ENCODE measurements at regions not wholly inside any gene's neighbourhood (a gene's known extent, or its start where the extent isn't known, plus 50 kb on each side); places are given as distances from the start of the nearest gene placed in this dataset.
A peak's percentile ranks its signal among the peaks of the same experiment; 100 is the strongest.

DNA sequence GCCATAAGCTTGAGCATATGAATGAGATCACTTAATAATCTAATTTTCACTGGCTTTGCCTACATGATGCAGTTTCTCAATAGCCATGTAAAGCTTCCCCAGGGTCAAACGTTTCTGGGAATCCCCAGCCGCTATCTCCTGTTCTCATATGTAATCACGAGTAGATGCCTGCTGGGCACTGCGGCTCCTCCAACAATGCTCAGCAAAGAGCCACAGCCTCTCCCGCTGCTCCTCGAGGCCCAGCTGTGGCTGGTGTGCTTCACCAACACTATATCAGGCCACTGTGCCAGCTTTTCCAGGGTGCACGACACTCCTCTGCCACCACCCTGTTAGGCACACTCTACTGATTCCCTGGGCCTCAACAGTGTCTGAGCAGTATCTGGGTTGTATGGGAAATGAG is 78.3 kb upstream of the RASGEF1B start:
- peak in 1 of 6 donors; percentile 38 for DNase-seq (ENCODE audit: low read depth in 4 of 6, low spot score in 6 of 6)
- Histone ChIP-seq H3K27me3 (ENCODE audit: control insufficient read depth, insufficient read depth, low read length) (no peaks in the 10 kb centered on the region), H3K36me3 (ENCODE audit: control insufficient read depth, insufficient read depth, low read length) (no peaks in the 10 kb centered on the region), H3K27ac (ENCODE audit: low read depth, low read length) (no peak overlapping the region), H3K4me3 (ENCODE audit: low read depth, low read length) (no peak overlapping the region), H3K9me3 (ENCODE audit: control insufficient read depth, insufficient read depth, low read length) (no peaks in the 10 kb centered on the region), H3K4me1 (ENCODE audit: control insufficient read depth, insufficient read depth, low read length) (no peaks in the 10 kb centered on the region)
- 57% methylated on average over 6 of the region's 7 CpGs for WGBS (ENCODE audit: insufficient coverage)

DNA sequence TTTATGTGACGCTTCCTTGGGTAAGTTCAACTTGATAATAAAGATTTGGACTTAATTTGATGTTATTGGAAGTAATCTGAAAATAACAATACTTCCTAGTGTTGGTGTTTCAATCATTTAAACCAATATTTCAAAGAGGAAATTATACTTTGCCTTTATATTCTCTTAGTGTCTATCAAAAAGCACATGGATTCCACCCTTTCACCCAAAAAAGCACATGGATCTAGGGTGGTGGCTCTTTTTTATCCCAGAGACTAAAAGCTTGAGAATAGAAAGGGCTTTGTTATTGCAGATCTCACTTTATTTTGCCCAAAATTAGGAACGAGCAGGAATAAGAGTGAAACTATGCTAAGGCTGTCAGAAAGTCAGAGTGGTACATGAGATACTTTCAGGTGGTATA is 75.1 kb upstream of the RASGEF1B start:
- H3K9me3 ChIP-seq (ENCODE audit: control insufficient read depth, insufficient read depth, low read length) = no peaks in the 10 kb centered on the region
- H3K36me3 ChIP-seq (ENCODE audit: control insufficient read depth, insufficient read depth, low read length) = no peaks in the 10 kb centered on the region
- H3K27me3 ChIP-seq (ENCODE audit: control insufficient read depth, insufficient read depth, low read length) = no peaks in the 10 kb centered on the region
- no CpG with 5 or more reads among the region's 2 CpGs for WGBS (ENCODE audit: insufficient coverage)
- no peak for DNase-seq (ENCODE audit: low read depth in 4 of 6, low spot score in 6 of 6)
- no peak overlapping the region for H3K4me3 ChIP-seq (ENCODE audit: low read depth, low read length)
- no peaks in the 10 kb centered on the region for H3K4me1 ChIP-seq (ENCODE audit: control insufficient read depth, insufficient read depth, low read length)
- H3K27ac ChIP-seq (ENCODE audit: low read depth, low read length) = no peak overlapping the region

DNA sequence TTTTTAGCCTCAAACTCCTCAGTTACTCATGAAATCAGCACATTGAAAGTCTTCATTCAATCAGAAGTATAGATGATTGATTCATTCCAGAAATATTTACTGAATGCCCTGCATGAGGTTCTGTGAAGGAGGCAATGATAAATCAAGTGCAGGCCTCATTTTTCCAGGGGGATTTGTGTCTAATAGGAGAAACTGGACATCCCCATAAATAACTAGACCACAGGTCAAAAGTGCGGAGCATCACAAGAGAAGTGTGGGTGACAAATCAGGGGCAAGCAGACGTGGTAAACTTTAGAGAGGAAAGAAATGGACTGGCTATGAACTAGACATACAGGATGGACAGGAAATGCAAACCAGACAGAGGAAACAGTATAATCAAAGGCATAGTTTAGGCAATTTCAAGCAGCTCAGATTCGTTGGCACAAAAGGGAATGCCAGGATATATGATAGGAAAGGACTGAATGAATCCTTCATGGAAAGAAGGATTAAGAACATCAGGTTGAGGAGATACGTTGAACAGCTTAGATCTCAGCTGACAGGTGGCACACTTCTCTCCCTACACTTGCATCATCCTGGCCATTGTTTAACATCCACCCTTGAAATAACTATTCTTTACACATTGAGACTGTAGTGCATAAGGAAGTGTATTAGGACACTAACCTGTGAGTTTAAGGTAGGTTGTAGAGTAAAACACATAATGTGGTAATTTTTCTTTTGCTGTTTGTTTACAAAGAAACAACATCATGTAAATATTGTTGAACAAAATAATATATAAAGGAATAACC is 69.6 kb upstream of the RASGEF1B start:
- Histone ChIP-seq H3K4me1 (ENCODE audit: control insufficient read depth, insufficient read depth, low read length) (no peaks in the 10 kb centered on the region), H3K27ac (ENCODE audit: low read depth, low read length) (no peak overlapping the region), H3K4me3 (ENCODE audit: low read depth, low read length) (no peak overlapping the region), H3K9me3 (ENCODE audit: control insufficient read depth, insufficient read depth, low read length) (no peaks in the 10 kb centered on the region), H3K27me3 (ENCODE audit: control insufficient read depth, insufficient read depth, low read length) (no peaks in the 10 kb centered on the region), H3K36me3 (ENCODE audit: control insufficient read depth, insufficient read depth, low read length) (no peaks in the 10 kb centered on the region)
- WGBS (ENCODE audit: insufficient coverage) = 31% methylated on average over 1 of the region's 4 CpGs
- no peak for DNase-seq (ENCODE audit: low read depth in 4 of 6, low spot score in 6 of 6)

DNA sequence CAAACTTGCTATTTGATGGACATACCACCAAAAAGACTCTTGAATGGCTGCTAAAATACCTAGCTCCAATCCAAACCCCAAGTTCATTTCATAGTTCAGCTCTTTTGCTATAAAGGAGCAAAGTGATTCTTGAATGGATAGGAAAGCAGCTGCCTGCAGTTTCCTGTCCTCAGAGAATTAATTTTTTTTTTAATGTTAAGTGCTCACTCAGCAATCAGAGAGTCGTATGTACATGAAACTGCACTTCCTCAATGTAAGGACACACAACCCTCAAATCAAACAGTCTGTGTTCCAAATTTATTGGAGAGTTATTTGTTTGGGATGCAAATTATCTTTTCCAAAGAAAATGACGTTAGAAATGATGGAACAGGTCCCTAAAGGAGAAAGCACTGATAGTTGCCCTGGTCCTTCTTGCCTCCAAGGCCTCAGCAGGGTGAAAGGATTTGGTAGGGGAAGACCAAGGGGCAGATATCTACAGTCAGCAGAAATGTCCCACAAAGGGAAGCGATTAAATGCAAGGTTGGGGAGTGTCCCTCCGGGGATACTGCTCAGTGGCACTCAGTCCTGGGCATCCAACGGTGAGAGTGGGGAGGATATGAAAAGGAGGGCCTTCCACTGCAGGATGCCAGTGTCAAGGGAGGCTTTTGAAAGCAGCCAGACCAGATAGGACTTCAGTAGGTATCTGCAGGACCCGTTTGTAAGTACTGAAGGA is 67.2 kb upstream of the RASGEF1B start:
- Histone ChIP-seq H3K27me3 (ENCODE audit: control insufficient read depth, insufficient read depth, low read length) (no peaks in the 10 kb centered on the region), H3K36me3 (ENCODE audit: control insufficient read depth, insufficient read depth, low read length) (no peaks in the 10 kb centered on the region), H3K4me1 (ENCODE audit: control insufficient read depth, insufficient read depth, low read length) (no peaks in the 10 kb centered on the region), H3K9me3 (ENCODE audit: control insufficient read depth, insufficient read depth, low read length) (no peaks in the 10 kb centered on the region), H3K27ac (ENCODE audit: low read depth, low read length) (no peak overlapping the region), H3K4me3 (ENCODE audit: low read depth, low read length) (no peak overlapping the region)
- WGBS (ENCODE audit: insufficient coverage) = 94% methylated on average over 4 of the region's 6 CpGs
- DNase-seq (ENCODE audit: low read depth in 4 of 6, low spot score in 6 of 6) = no peak

DNA sequence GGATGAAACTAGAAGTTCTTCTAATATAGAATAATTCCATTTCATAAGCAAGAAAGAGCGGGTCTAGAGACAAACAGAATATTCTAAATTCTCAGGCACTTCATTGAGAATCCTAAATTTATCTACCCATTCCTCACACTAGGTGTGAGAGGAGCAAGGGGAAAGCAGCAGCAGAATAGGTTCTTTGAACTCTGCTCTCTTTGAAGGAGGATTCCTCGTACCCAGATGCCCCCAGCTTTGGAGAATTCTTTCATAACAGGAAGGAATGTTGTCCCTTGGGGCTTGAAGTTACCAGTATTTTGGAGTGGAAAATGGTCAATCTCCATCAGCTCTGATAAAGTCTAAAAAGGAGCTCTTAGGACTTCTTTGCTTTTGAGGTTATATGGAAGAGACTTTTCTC is 59.7 kb upstream of the RASGEF1B start:
- DNase-seq (ENCODE audit: low read depth in 4 of 6, low spot score in 6 of 6) = no peak
- H3K36me3 ChIP-seq (ENCODE audit: control insufficient read depth, insufficient read depth, low read length) = no peaks in the 10 kb centered on the region
- H3K27ac ChIP-seq (ENCODE audit: low read depth, low read length) = no peak overlapping the region
- H3K27me3 ChIP-seq (ENCODE audit: control insufficient read depth, insufficient read depth, low read length) = no peaks in the 10 kb centered on the region
- peaks cover 5% of the 10 kb centered on the region for H3K9me3 ChIP-seq (ENCODE audit: control insufficient read depth, insufficient read depth, low read length)
- WGBS (ENCODE audit: insufficient coverage) = no CpG with 5 or more reads among the region's 2 CpGs
- peaks cover 5% of the 10 kb centered on the region for H3K4me1 ChIP-seq (ENCODE audit: control insufficient read depth, insufficient read depth, low read length)
- no peak overlapping the region for H3K4me3 ChIP-seq (ENCODE audit: low read depth, low read length)

DNA sequence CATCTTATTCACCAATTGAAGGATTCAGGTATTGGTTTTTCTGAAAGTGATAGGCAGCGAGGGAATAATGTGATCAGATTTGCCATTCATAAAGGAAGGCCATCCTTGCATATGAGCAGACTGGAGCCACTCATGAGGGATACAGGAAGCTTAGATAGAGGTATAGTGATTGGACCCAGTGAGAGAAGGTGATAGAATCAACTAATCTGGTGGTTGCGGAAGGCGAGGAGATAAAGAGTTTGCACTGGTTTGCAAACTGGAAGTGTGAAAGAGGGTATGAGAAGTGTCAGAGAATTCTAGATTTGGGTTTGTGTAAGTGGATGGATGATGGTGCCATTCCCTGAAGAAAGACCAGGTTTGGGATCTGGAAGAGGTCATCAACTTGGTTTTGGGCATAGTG is 57.3 kb upstream of the RASGEF1B start:
- no peaks in the 10 kb centered on the region for H3K27me3 ChIP-seq (ENCODE audit: control insufficient read depth, insufficient read depth, low read length)
- no peak for DNase-seq (ENCODE audit: low read depth in 4 of 6, low spot score in 6 of 6)
- H3K4me1 ChIP-seq (ENCODE audit: control insufficient read depth, insufficient read depth, low read length) = peaks cover 5% of the 10 kb centered on the region
- H3K36me3 ChIP-seq (ENCODE audit: control insufficient read depth, insufficient read depth, low read length) = no peaks in the 10 kb centered on the region
- H3K4me3 ChIP-seq (ENCODE audit: low read depth, low read length) = no peak overlapping the region
- H3K27ac ChIP-seq (ENCODE audit: low read depth, low read length) = no peak overlapping the region
- WGBS (ENCODE audit: insufficient coverage) = 100% methylated on average over 2 of the region's 3 CpGs
- peaks cover 5% of the 10 kb centered on the region for H3K9me3 ChIP-seq (ENCODE audit: control insufficient read depth, insufficient read depth, low read length)

DNA sequence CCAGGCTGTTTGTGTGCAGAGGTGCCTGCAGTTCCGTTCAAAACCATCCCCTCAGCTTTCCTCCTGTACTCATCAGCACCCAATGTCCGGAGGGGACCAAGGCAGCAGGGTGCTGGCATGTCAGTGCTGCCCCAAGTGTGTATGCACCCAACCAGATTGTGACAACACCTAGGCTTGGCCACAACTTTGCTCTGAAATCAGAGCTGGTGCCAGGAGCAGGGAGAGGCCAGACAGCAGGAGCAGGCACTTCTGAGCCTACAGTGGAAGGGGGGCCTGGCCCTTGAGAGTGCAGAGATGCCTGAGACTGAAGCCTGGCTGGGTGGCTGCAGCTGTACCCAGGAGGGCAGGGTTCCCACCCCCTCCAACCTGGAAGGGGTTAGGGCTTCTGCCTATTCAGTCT is 56.5 kb upstream of the RASGEF1B start:
- Histone ChIP-seq H3K27ac (ENCODE audit: low read depth, low read length) (no peak overlapping the region), H3K27me3 (ENCODE audit: control insufficient read depth, insufficient read depth, low read length) (no peaks in the 10 kb centered on the region), H3K9me3 (ENCODE audit: control insufficient read depth, insufficient read depth, low read length) (peaks cover 5% of the 10 kb centered on the region), H3K36me3 (ENCODE audit: control insufficient read depth, insufficient read depth, low read length) (no peaks in the 10 kb centered on the region), H3K4me1 (ENCODE audit: control insufficient read depth, insufficient read depth, low read length) (peaks cover 8% of the 10 kb centered on the region), H3K4me3 (ENCODE audit: low read depth, low read length) (no peak overlapping the region)
- WGBS (ENCODE audit: insufficient coverage) = 100% methylated on average over 2 of the region's 2 CpGs
- no peak for DNase-seq (ENCODE audit: low read depth in 4 of 6, low spot score in 6 of 6)

DNA sequence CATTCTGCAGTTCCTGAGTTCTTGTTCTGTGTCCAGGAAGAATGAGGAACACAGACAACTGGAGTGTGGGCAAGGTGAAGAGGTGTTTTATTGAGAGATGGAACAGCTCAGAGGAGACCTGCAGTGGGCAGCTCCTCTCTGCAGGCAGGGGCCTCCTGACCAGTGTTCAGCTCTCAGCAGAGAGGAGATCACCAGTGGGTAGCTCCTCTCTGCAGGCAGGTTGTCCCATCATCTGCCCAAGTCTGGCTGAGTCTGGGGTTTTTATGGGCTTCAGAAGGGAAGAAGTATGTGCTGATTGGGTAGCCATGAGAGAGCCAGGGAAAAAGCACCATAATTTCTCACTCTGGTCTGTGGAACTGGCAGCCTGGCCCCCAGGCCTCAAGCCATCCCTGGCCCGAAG is 56.0 kb upstream of the RASGEF1B start:
- no peak overlapping the region for H3K27ac ChIP-seq (ENCODE audit: low read depth, low read length)
- H3K4me3 ChIP-seq (ENCODE audit: low read depth, low read length) = no peak overlapping the region
- no peaks in the 10 kb centered on the region for H3K27me3 ChIP-seq (ENCODE audit: control insufficient read depth, insufficient read depth, low read length)
- WGBS (ENCODE audit: insufficient coverage) = no CpG with 5 or more reads among the region's 1 CpG
- peaks cover 5% of the 10 kb centered on the region for H3K9me3 ChIP-seq (ENCODE audit: control insufficient read depth, insufficient read depth, low read length)
- H3K4me1 ChIP-seq (ENCODE audit: control insufficient read depth, insufficient read depth, low read length) = peaks cover 8% of the 10 kb centered on the region
- DNase-seq (ENCODE audit: low read depth in 4 of 6, low spot score in 6 of 6) = no peak
- no peaks in the 10 kb centered on the region for H3K36me3 ChIP-seq (ENCODE audit: control insufficient read depth, insufficient read depth, low read length)

DNA sequence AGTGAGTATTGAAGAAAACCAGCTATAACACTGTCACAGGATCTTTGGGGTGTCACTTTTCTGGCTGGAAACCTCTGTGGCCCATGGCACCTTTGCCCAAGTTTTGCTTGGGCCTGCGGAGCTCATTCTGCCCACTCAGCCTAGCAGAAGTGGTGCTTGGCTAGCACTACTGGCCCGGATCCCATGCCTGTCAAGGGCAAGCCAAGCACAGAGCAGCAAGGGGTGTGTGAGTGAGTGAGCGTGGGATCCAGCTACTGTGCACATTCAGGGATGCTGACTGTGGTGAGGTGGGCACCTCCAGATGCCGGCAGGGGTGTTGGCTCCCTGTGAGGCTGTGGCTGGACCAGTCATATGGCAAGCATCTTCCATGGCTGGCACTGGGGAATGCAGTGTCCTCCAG is 55.4 kb upstream of the RASGEF1B start:
- peaks cover 8% of the 10 kb centered on the region for H3K4me1 ChIP-seq (ENCODE audit: control insufficient read depth, insufficient read depth, low read length)
- H3K27me3 ChIP-seq (ENCODE audit: control insufficient read depth, insufficient read depth, low read length) = no peaks in the 10 kb centered on the region
- WGBS (ENCODE audit: insufficient coverage) = 74% methylated on average over 4 of the region's 4 CpGs
- peaks cover 5% of the 10 kb centered on the region for H3K9me3 ChIP-seq (ENCODE audit: control insufficient read depth, insufficient read depth, low read length)
- no peak overlapping the region for H3K27ac ChIP-seq (ENCODE audit: low read depth, low read length)
- peak in 1 of 6 donors; percentile 67 for DNase-seq (ENCODE audit: low read depth in 4 of 6, low spot score in 6 of 6)
- no peak overlapping the region for H3K4me3 ChIP-seq (ENCODE audit: low read depth, low read length)
- no peaks in the 10 kb centered on the region for H3K36me3 ChIP-seq (ENCODE audit: control insufficient read depth, insufficient read depth, low read length)

DNA sequence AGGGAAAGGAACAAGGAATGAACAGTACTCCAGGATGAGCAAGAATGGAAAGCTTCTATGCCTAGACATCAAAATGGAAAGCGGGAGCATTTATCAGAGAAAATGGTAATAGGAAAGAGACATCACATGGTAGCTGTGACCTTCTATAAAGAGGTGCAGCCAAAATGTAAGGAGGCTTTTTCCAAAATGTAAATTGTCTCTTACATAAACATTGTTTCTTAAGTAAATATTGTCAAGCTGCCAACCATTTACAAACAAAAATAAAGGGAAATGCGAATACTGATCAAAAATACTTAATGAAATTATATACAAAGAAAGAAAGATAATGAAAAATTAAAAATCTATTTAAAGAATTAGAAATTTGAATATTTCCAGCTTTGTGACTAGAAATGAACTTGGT is 55.0 kb upstream of the RASGEF1B start:
- Histone ChIP-seq H3K4me1 (ENCODE audit: control insufficient read depth, insufficient read depth, low read length) (peaks cover 8% of the 10 kb centered on the region), H3K27me3 (ENCODE audit: control insufficient read depth, insufficient read depth, low read length) (no peaks in the 10 kb centered on the region), H3K36me3 (ENCODE audit: control insufficient read depth, insufficient read depth, low read length) (no peaks in the 10 kb centered on the region), H3K4me3 (ENCODE audit: low read depth, low read length) (no peak overlapping the region), H3K27ac (ENCODE audit: low read depth, low read length) (no peak overlapping the region), H3K9me3 (ENCODE audit: control insufficient read depth, insufficient read depth, low read length) (peaks cover 5% of the 10 kb centered on the region)
- 80% methylated on average over 1 of the region's 2 CpGs for WGBS (ENCODE audit: insufficient coverage)
- no peak for DNase-seq (ENCODE audit: low read depth in 4 of 6, low spot score in 6 of 6)

All from spinal cord (tissue), 9 donors.